HG03135 (cell line): ENCODE measurements at regions not wholly inside any gene's neighbourhood (a gene's known extent, or its start where the extent isn't known, plus 50 kb on each side); places are given as distances from the start of the nearest gene placed in this dataset.

Experiments used
- ATAC-seq: cut with Tn5 transposase; IDR thresholded peaks from one replicate; pipeline ENCODE4 v1.9.1; 2021; ENCODE audit warnings: mild to moderate bottlenecking, moderate library complexity; ENCODE audit not compliant: unreplicated experiment

GRCh38 chr10:1869861-1870260 lies 132.5 kb upstream of the ADARB2 start:
- ATAC-seq: no peak

DNA sequence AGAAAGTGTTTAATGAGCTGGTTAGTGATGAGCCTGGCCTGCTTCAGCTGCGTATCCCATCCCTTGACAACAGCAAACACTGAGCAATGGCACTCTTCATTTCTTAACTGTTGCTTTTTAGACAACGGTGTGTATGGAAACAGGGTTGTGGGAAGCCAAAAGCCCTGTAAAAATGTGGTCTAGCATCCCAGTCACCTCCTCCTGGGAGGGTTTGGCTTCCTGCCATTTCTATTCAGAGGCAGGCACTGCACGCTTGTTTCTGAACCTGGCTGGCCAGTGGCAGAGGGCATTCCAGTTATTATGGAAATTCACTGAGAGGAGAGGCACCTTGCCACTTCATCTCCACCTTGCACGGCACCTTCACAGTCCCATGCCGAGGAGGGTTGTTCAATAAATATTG lies 123.0 kb upstream of the ADARB2 start:
- no peak for ATAC-seq

GRCh38 chr10:1858547-1858946 lies 121.2 kb upstream of the ADARB2 start:
- ATAC-seq: no peak

DNA sequence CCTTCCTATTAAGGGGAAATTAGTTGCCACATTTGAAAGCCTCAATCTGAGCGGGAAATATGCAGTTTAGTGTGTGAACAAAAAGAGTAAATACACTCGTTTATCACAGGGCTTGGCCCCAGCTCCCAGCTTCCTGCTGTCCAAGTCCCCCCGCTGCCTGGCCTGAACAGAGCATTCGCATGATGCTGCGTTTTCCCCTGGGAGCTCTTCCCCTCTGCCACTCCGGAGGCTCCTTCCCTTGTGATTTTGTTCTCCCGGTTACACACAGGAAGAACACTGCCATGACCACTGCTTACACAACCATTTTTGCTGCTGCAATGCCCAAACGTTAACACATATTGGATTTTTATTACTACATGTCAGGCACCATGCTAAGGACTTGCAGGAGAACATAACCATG lies 120.7 kb upstream of the ADARB2 start:
- ATAC-seq: no peak

DNA sequence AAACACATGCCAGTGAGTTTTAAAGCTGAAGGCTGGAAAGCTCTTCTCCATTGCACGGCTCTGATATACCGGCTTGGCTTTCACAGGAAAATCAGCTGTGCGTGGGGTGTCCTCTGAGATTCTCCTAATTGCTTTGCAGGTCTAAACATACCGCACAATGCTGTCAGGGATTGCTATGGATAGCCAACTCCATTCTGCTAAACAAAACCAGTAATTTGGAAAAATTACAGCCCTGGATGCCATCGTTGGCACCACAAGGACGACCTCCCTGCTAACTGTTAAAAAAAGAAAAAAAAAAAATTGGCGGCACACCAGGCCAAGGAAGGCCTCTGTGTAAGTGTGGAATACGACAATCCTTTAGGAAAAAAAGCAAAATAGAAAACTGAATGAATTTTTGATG lies 118.6 kb upstream of the ADARB2 start:
- ATAC-seq: no peak

- no peak for ATAC-seq
Observed at GRCh38 chr10:1854271-1854670, 116.9 kb upstream of the ADARB2 start.

- no peak for ATAC-seq
Observed at GRCh38 chr10:1853801-1854200, 116.5 kb upstream of the ADARB2 start.

GRCh38 chr10:1852841-1853240 lies 115.5 kb upstream of the ADARB2 start:
- no peak for ATAC-seq

GRCh38 chr10:1851762-1852161 lies 114.4 kb upstream of the ADARB2 start:
- ATAC-seq: no peak

DNA sequence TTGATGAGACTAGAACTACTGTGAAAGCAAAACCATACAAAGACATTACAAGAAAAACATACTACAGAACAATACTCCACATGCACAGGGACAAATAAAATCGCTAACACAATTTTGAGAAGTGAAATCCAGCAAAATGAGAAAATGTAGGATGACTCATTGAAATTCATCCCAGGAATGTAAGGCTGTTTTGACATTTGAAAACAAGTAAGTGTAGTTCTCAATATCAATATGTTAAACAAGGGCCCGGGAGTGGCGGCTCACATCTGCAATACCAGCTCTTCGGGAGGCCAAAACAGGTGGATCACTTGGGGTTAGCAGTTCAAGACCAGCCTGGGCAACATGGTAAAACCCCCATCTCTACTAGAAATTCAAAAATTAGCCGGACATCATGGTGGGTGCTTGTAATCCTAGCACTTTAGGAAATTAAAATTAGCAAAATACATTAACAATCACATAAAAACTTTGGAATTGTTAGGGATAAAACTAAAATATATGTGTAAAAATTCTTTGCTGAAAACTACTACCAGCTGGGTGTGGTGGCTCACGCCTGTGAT lies 113.7 kb upstream of the ADARB2 start:
- ATAC-seq: no peak

DNA sequence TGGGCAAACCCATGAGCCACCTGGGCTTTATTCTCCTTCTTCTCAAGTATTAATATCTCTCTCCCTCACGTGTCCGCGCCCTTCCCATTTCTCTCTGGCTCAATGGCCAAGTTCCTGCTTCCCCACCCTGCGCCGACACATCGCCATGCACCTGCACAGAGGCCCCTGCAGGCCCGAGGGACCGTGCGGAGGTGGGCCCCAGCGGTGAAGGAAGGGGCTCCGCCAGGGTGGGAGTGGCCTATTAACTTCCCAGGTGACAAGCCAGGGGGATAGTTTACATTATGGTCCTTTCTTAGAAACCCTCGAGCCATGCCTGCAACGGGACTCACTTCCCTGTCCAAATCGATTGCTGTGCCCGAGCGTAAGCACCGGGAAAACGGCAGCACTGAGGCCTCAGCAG lies 110.0 kb upstream of the ADARB2 start:
- no peak for ATAC-seq

DNA sequence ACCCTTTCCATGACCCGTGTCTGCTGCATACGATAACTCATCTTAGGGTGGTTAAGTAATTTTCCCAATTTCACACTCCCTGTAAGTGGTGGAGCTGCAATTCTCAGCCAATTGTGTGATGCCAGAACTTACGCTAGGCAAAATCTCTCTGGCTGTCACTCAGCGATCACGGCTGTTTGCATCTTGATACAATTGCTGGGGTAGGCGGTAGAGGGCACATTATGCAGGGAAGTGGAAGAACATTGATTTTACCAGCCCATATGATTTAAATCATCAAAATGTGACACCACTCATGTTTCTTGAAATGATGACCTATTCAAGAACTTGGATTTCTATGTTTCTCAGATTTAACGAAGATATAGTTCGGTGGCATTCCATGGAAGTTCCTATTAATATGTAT lies 108.7 kb upstream of the ADARB2 start:
- no peak for ATAC-seq

DNA sequence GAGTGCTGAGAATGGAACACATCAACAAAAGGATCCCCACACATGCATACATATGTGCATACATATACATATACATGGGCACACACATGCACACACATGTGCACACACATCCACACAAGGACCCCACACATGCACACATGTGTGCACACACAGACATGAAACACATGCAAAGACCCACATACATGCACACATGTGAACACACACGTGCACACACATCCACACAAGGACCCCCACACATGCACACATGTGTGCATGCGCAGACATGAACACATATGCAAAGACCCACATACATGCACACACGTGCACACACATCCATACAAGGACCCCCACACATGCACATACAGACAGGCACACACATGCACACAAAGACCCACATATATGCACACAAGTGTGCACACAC lies 104.4 kb upstream of the ADARB2 start:
- ATAC-seq: no peak

GRCh38 chr10:1829712-1830111 lies 92.4 kb upstream of the ADARB2 start:
- ATAC-seq: no peak

DNA sequence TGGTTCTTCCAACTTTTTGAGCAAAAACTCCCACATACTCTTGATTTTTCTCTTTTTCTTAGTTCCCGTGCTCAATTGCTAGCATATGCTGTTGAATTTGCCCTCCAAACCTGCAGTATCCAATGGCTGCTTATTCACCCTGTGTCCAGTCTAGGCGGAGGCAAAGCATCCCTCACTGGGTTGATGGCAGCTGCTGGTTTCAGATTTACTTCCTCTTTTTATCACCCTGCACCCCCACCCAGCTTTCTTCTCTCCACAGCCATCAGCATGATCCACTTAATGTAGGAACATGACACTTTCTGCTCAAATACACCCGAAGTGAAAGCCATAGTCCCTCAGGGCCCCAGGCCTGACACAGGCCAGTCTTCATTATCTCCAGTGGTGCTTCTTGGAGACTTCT lies 87.6 kb upstream of the ADARB2 start:
- no peak for ATAC-seq

GRCh38 chr10:1814556-1814955 lies 77.2 kb upstream of the ADARB2 start:
- no peak for ATAC-seq

GRCh38 chr10:1809139-1809741 lies 71.9 kb upstream of the ADARB2 start:
- ATAC-seq: no peak

GRCh38 chr10:1807924-1808323 lies 70.6 kb upstream of the ADARB2 start:
- no peak for ATAC-seq

GRCh38 chr10:1807196-1807595 lies 69.9 kb upstream of the ADARB2 start:
- no peak for ATAC-seq

DNA sequence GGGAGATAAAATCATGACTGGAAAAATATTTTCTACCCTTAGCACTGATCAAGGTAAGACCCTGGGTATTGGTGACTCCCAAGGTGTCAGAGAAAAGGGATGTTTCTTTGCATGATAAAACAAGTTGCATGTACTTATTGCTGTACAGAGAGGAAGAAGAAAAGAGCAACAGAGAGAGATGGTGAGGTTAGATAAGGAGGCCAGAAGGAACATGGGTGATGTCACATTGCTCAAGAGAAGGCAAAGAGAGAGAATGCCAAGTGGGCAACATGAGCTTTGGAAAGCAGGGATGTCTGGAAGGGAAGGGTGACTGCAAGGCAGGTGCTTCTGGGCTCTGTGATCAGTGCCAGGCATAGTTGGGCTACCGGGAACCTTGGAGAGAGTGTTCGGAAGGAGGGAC lies 65.1 kb upstream of the ADARB2 start:
- ATAC-seq: no peak

DNA sequence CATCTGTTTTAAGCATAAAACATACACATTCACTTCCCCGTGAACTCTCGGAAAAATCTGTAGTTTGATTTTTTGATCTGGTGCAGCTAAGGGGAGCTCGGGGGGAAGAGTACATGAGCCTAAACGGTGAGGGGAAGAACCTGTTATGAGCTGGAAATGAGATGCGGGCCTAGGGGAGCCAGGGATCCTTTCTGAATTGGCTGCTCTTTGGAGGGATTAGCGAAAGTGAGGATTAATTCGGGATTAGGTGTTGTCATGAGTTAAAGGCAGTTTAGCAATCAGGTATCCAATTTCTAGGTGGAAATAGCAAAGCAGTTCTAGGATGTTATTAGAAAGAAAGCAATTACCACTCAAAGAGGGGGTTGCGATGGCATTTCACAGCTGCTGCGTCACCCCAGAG lies 51.1 kb upstream of the ADARB2 start:
- no peak for ATAC-seq
